ENCODE measurements at regions not wholly inside any gene's neighbourhood (a gene's known extent, or its start where the extent isn't known, plus 50 kb on each side); places are given as distances from the start of the nearest gene placed in this dataset.

GRCh38 chr22:48154943-48155240 is 1392.4 kb downstream of the TBC1D22A start:
- intact Hi-C loops (cut with DNase I) = no loop called here
- 74 to 88% (median 79%) methylated on average over 2 to 8 of the region's 8 CpGs for WGBS, 4 donors
- Histone ChIP-seq H3K4me1 (no peaks in the 10 kb centered on the region), H3K27me3 (no peaks in the 10 kb centered on the region), H3K4me3 (no peak overlapping the region), H3K36me3 (no peaks in the 10 kb centered on the region), H3K9me3 (peaks cover 0 to 6% (median 0%) of the 10 kb centered on the region in 12 donors), H3K27ac (no peak overlapping the region)
- no peak for DNase-seq
- no peak for ATAC-seq
- TF ChIP-seq CTCF (IDR thresholded peaks at IDR 0.05) (no peak), POLR2A (IDR thresholded peaks at IDR 0.05) (no peak)

GRCh38 chr22:48154169-48154942 is 1391.9 kb downstream of the TBC1D22A start:
- Histone ChIP-seq H3K4me3 (no peak overlapping the region), H3K36me3 (no peaks in the 10 kb centered on the region), H3K9me3 (peaks cover 0 to 6% (median 0%) of the 10 kb centered on the region in 12 donors), H3K27ac (no peak overlapping the region), H3K27me3 (no peaks in the 10 kb centered on the region), H3K4me1 (no peaks in the 10 kb centered on the region)
- TF ChIP-seq POLR2A (IDR thresholded peaks at IDR 0.05) (no peak), CTCF (IDR thresholded peaks at IDR 0.05) (no peak)
- intact Hi-C loops (cut with DNase I) = no loop called here
- WGBS, 4 donors = 78 to 89% (median 84%) methylated on average over 16 to 18 of the region's 18 CpGs
- no peak for DNase-seq
- ATAC-seq = no peak

GRCh38 chr22:48153726-48154125 is 1391.3 kb downstream of the TBC1D22A start:
- no peak for ATAC-seq
- 87 to 92% (median 89%) methylated on average over 10 of the region's 10 CpGs for WGBS, 4 donors
- Histone ChIP-seq H3K9me3 (peaks cover 0 to 6% (median 0%) of the 10 kb centered on the region in 12 donors), H3K4me3 (no peak overlapping the region), H3K27me3 (no peaks in the 10 kb centered on the region), H3K4me1 (no peaks in the 10 kb centered on the region), H3K36me3 (no peaks in the 10 kb centered on the region), H3K27ac (no peak overlapping the region)
- intact Hi-C loops (cut with DNase I) = no loop called here
- no peak for DNase-seq
- TF ChIP-seq POLR2A (IDR thresholded peaks at IDR 0.05) = no peak
- no peak for TF ChIP-seq CTCF (IDR thresholded peaks at IDR 0.05)

GRCh38 chr22:48152916-48153315 is 1390.5 kb downstream of the TBC1D22A start:
- DNase-seq = no peak
- intact Hi-C loops (cut with DNase I) = no loop called here
- no peak for TF ChIP-seq POLR2A (IDR thresholded peaks at IDR 0.05)
- no peak for TF ChIP-seq CTCF (IDR thresholded peaks at IDR 0.05)
- H3K4me3 ChIP-seq = no peak overlapping the region
- H3K36me3 ChIP-seq = no peaks in the 10 kb centered on the region
- no peak for ATAC-seq
- H3K27ac ChIP-seq = no peak overlapping the region
- 74 to 77% (median 77%) methylated on average over 12 to 16 of the region's 16 CpGs for WGBS, 4 donors
- H3K9me3 ChIP-seq = no peaks in the 10 kb centered on the region
- H3K4me1 ChIP-seq = no peaks in the 10 kb centered on the region
- peaks cover 0 to 4% (median 0%) of the 10 kb centered on the region in 9 donors for H3K27me3 ChIP-seq

All from heart left ventricle (tissue), 16 donors.